ENCODE measurements at regions not wholly inside any gene's neighbourhood (a gene's known extent, or its start where the extent isn't known, plus 50 kb on each side); places are given as distances from the start of the nearest gene placed in this dataset.
"Not testable (repeated sequence)": the region's sequence is repeated elsewhere in the genome, so short reads cannot be mapped to it uniquely, and the experiment has no call there.

- no peak for DNase-seq (ENCODE audit: low spot score)
Measured at GRCh38 chr6:67766057-67766456, 869.0 kb upstream of the ADGRB3 start.

- no peak for DNase-seq (ENCODE audit: low spot score)
Measured at GRCh38 chr6:67759001-67759400, 876.1 kb upstream of the ADGRB3 start.

GRCh38 chr6:67757465-67758033, 877.5 kb upstream of the ADGRB3 start:
- DNase-seq (ENCODE audit: low spot score): no peak

- DNase-seq (ENCODE audit: low spot score): no peak
Measured at GRCh38 chr6:67748521-67748920, 886.6 kb upstream of the ADGRB3 start.

GRCh38 chr6:67736816-67737215, 898.3 kb upstream of the ADGRB3 start:
- DNase-seq (ENCODE audit: low spot score): peak; percentile 1

GRCh38 chr6:67736161-67736560, 898.9 kb upstream of the ADGRB3 start:
- no peak for DNase-seq (ENCODE audit: low spot score)

GRCh38 chr6:67735623-67736022, 899.5 kb upstream of the ADGRB3 start:
- no peak for DNase-seq (ENCODE audit: low spot score)

GRCh38 chr6:67722861-67723261, 912.2 kb upstream of the ADGRB3 start:
- no peak for DNase-seq (ENCODE audit: low spot score)

- DNase-seq (ENCODE audit: low spot score): no peak
Measured at GRCh38 chr6:67717281-67717680, 917.8 kb upstream of the ADGRB3 start.

GRCh38 chr6:67706388-67706787, 928.7 kb upstream of the ADGRB3 start:
- DNase-seq (ENCODE audit: low spot score): no peak

GRCh38 chr6:67698534-67698933, 936.5 kb upstream of the ADGRB3 start:
- no peak for DNase-seq (ENCODE audit: low spot score)

- DNase-seq (ENCODE audit: low spot score): no peak
Measured at GRCh38 chr6:67694127-67694526, 941.0 kb upstream of the ADGRB3 start.

- no peak for DNase-seq (ENCODE audit: low spot score)
Measured at GRCh38 chr6:67689329-67689728, 945.8 kb upstream of the ADGRB3 start.

- DNase-seq (ENCODE audit: low spot score): no peak
Measured at GRCh38 chr6:67687396-67687795, 947.7 kb upstream of the ADGRB3 start.

- DNase-seq (ENCODE audit: low spot score): not testable (repeated sequence)
Measured at GRCh38 chr6:67686225-67686624, 948.9 kb upstream of the ADGRB3 start.

GRCh38 chr6:67683960-67684359, 951.1 kb upstream of the ADGRB3 start:
- DNase-seq (ENCODE audit: low spot score): peak; percentile 84

- DNase-seq (ENCODE audit: low spot score): no peak
Measured at GRCh38 chr6:67680297-67680932, 954.7 kb upstream of the ADGRB3 start.

GRCh38 chr6:67679566-67680296, 955.4 kb upstream of the ADGRB3 start:
- DNase-seq (ENCODE audit: low spot score): no peak

- no peak for DNase-seq (ENCODE audit: low spot score)
Measured at GRCh38 chr6:67676892-67677291, 958.2 kb upstream of the ADGRB3 start.

GRCh38 chr6:67667637-67668422, 967.3 kb upstream of the ADGRB3 start:
- DNase-seq (ENCODE audit: low spot score): no peak

GRCh38 chr6:67666177-67666964, 968.7 kb upstream of the ADGRB3 start:
- DNase-seq (ENCODE audit: low spot score): no peak

- DNase-seq (ENCODE audit: low spot score): no peak
Measured at GRCh38 chr6:67664942-67665341, 970.1 kb upstream of the ADGRB3 start.
